Nephron progenitor cell (in vitro differentiated cells): ENCODE measurements at regions not wholly inside any gene's neighbourhood (a gene's known extent, or its start where the extent isn't known, plus 50 kb on each side); places are given as distances from the start of the nearest gene placed in this dataset.
A peak's percentile ranks its signal among the peaks of the same experiment; 100 is the strongest.
"Not testable (repeated sequence)": the region's sequence is repeated elsewhere in the genome, so short reads cannot be mapped to it uniquely, and the experiment has no call there.

Experiments used
- DNase-seq: peaks from one replicate; pipeline ENCODE4 v3.0.0; 2021
- H3K27ac Mint-ChIP-seq: 2 replicates; pipeline ENCODE4 v1.8.0; 2021; ENCODE audit warnings: mild to moderate bottlenecking, moderate library complexity, mixed read lengths
- H3K27me3 Mint-ChIP-seq: 2 replicates; pipeline ENCODE4 v1.8.0; 2021; ENCODE audit warnings: mild to moderate bottlenecking, low read depth, mixed read lengths; ENCODE audit not compliant: poor library complexity
- H3K36me3 Mint-ChIP-seq: 2 replicates; pipeline ENCODE4 v1.8.0; 2021; ENCODE audit warnings: low read depth, mixed read lengths
- H3K4me1 Mint-ChIP-seq: 2 replicates; pipeline ENCODE4 v1.8.0; 2021; ENCODE audit warnings: mixed read lengths
- H3K4me3 Mint-ChIP-seq: 2 replicates; pipeline ENCODE4 v1.8.0; 2021; ENCODE audit warnings: mild to moderate bottlenecking, moderate library complexity, mixed read lengths
- H3K9me3 Mint-ChIP-seq: 2 replicates; pipeline ENCODE4 v1.8.0; 2021; ENCODE audit warnings: mild to moderate bottlenecking, moderate library complexity, mixed read lengths
- TF ChIP-seq, protein P1 (sequence below): fragments of 200-600 bp; sonication (generic); IDR thresholded peaks from 2 replicates; pipeline ENCODE4 v1.5.0; 2021; ENCODE audit warnings: antibody characterized with exemption

DNA sequence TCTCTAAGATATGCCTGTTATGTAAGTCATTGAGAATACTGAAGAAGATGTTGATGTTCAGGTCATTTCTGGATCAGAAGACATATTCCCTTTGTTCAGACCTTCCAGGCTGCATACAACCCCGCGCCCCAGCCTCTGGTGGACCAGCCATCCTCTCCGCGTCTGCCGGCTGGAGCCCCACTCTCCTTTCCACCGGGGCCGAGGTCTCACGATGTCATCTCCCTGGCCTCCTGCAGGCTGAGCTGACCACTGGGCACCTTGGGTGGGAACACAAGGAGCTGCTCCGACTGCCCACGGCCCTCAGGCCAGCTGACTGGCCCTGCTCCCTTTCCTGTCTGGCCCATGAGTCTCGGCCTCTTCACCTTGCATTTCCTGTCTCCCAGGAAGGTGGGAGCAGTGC, 124.6 kb downstream of the SHANK2 start:
- TF ChIP-seq, protein P1, sequence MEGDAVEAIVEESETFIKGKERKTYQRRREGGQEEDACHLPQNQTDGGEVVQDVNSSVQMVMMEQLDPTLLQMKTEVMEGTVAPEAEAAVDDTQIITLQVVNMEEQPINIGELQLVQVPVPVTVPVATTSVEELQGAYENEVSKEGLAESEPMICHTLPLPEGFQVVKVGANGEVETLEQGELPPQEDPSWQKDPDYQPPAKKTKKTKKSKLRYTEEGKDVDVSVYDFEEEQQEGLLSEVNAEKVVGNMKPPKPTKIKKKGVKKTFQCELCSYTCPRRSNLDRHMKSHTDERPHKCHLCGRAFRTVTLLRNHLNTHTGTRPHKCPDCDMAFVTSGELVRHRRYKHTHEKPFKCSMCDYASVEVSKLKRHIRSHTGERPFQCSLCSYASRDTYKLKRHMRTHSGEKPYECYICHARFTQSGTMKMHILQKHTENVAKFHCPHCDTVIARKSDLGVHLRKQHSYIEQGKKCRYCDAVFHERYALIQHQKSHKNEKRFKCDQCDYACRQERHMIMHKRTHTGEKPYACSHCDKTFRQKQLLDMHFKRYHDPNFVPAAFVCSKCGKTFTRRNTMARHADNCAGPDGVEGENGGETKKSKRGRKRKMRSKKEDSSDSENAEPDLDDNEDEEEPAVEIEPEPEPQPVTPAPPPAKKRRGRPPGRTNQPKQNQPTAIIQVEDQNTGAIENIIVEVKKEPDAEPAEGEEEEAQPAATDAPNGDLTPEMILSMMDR, result no peak
- Mint-ChIP-seq H3K9me3 (peaks cover 5% of the 10 kb centered on the region), H3K36me3 (no peaks in the 10 kb centered on the region), H3K4me3 (no peak overlapping the region), H3K27me3 (peaks cover 29% of the 10 kb centered on the region), H3K4me1 (peaks cover 23% of the 10 kb centered on the region), H3K27ac (no peak overlapping the region)
- no peak for DNase-seq

GRCh38 chr11:71126401-71126800, 126.0 kb downstream of the SHANK2 start:
- peaks cover 34% of the 10 kb centered on the region for H3K27me3 Mint-ChIP-seq
- not testable (repeated sequence) for H3K27ac Mint-ChIP-seq, H3K4me3 Mint-ChIP-seq, H3K9me3 Mint-ChIP-seq, DNase-seq, H3K36me3 Mint-ChIP-seq
- peaks cover 19% of the 10 kb centered on the region for H3K4me1 Mint-ChIP-seq

- TF ChIP-seq, protein P1, result no peak
- Mint-ChIP-seq H3K4me3 (no peak overlapping the region), H3K27me3 (peaks cover 29% of the 10 kb centered on the region), H3K36me3 (no peaks in the 10 kb centered on the region), H3K27ac (no peak overlapping the region), H3K4me1 (peaks cover 27% of the 10 kb centered on the region), H3K9me3 (peaks cover 5% of the 10 kb centered on the region)
- DNase-seq, result no peak
Measured at GRCh38 chr11:71125150-71125549, 127.2 kb downstream of the SHANK2 start.

GRCh38 chr11:71124127-71124526, 128.2 kb downstream of the SHANK2 start:
- Mint-ChIP-seq H3K9me3 (peaks cover 5% of the 10 kb centered on the region), H3K4me1 (peaks cover 25% of the 10 kb centered on the region), H3K27me3 (peaks cover 35% of the 10 kb centered on the region), H3K36me3 (no peaks in the 10 kb centered on the region), H3K27ac (no peak overlapping the region), H3K4me3 (no peak overlapping the region)
- no peak for DNase-seq
- TF ChIP-seq, protein P1, result no peak

GRCh38 chr11:71120471-71120896, 131.9 kb downstream of the SHANK2 start:
- H3K27ac Mint-ChIP-seq, result no peak overlapping the region
- peaks cover 22% of the 10 kb centered on the region for H3K4me1 Mint-ChIP-seq
- TF ChIP-seq, protein P1, result peak; percentile 38

DNA sequence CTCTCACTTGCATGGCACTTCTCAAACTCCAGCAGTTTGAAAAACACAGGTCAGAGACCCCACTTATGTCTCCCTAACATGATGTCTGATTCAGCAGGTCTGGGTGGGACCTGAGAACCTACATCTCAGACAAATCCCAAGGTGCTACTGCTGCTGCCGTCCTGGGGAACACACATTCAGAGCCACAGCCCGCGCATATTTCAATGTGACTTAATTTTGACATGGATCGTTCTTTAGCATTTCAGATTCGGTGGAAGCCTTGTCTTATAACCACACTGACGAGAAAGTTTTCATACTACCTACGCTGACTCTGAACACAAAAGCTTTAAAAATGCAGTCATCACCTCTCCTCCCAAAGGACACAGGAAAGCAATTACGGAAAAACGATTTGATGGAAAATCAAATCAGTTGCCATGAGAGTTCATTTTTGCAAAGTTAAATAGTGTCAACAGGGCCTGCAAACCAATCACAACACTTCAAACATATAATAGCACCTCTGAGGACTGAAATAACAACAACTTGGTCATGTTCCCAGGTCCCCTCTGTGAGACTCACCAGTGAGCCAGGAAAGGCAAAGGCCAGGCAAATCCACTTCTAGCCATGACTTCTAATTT, 132.6 kb downstream of the SHANK2 start:
- H3K27me3 Mint-ChIP-seq, result peaks cover 33% of the 10 kb centered on the region
- no peak overlapping the region for H3K4me3 Mint-ChIP-seq
- peaks cover 22% of the 10 kb centered on the region for H3K4me1 Mint-ChIP-seq
- TF ChIP-seq, protein P1, result no peak
- DNase-seq, result no peak
- no peaks in the 10 kb centered on the region for H3K36me3 Mint-ChIP-seq
- H3K9me3 Mint-ChIP-seq, result peaks cover 5% of the 10 kb centered on the region
- H3K27ac Mint-ChIP-seq, result peak overlapping the region; percentile 37

More at GRCh38 chr11:71120471-71120896, 131.9 kb downstream of the SHANK2 start:
- DNase-seq, result peak; percentile 50
- Mint-ChIP-seq H3K36me3 (no peaks in the 10 kb centered on the region), H3K27me3 (peaks cover 33% of the 10 kb centered on the region), H3K9me3 (peaks cover 5% of the 10 kb centered on the region), H3K4me3 (no peak overlapping the region)
